ENCODE measurements at regions not wholly inside any gene's neighbourhood (a gene's known extent, or its start where the extent isn't known, plus 50 kb on each side); places are given as distances from the start of the nearest gene placed in this dataset.
"Not testable (repeated sequence)": the region's sequence is repeated elsewhere in the genome, so short reads cannot be mapped to it uniquely, and the experiment has no call there.

DNA sequence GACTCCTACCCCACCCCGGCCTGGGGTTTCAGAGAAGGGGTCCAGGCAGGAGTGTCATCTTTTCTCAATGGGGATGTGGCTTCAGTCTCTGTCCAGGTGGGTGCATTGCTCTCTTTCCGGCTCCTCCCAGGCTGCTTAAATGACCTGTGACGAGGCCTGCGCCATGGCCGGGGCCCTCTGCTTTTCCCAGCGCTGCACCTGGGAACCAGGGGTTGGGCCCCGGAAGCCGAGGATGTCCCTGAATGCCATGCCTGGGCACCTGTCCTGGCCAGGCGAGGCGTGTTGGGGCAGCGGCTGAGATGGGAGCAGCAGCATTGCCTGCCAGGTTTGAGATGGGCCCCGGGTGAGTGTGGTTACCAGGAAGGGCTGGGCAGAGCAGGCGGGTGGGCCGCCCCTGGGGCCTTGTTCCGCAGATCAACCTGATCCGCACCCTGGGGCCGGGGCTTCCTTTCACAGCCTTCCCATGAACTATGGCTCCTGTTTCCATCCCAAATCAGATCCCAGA lies 147.4 kb downstream of the SEC14L1 start:
- no peak for DNase-seq (ENCODE audit: extremely low read depth in 1 of 2, low read depth in 1 of 2)

- DNase-seq (ENCODE audit: extremely low read depth in 1 of 2, low read depth in 1 of 2), result not testable (repeated sequence)
These were observed 150.2 kb downstream of the SEC14L1 start for GRCh38 chr17:77290759-77291558.

GRCh38 chr17:77291591-77292386 lies 151.0 kb downstream of the SEC14L1 start:
- no peak for DNase-seq (ENCODE audit: extremely low read depth in 1 of 2, low read depth in 1 of 2)

- DNase-seq (ENCODE audit: extremely low read depth in 1 of 2, low read depth in 1 of 2), result no peak
These were observed 154.0 kb downstream of the SEC14L1 start for GRCh38 chr17:77294761-77295160.

DNA sequence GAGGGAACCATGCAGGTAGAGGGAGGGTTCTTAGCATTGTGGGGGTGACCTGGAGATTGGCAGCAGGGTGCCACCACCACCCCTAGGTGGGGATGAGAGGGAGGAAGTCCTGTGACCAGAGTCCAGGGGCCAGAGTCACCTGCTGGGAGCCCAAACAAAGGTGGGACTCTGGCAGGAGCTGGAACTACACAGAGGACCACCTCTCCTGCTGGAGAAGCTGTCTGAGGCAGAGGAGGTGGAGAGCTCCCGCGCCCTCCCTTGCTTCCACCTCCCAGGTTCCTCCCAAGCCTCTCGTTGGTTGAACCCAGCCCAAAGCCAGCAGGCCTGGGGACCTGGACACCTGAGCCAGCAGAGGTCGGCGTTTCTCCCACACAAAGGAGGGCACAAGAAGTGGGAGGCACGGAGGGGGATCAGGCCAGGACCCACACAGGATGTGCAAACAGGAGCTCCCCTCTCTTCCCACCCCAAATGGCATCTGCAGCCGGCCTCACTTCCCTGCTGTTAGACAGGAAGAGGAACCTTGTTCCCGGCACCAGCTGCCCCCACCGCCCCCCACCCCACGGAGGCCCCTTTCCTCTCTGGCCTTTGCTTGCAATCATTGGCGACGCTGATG lies 154.6 kb downstream of the SEC14L1 start:
- no peak for DNase-seq (ENCODE audit: extremely low read depth in 1 of 2, low read depth in 1 of 2)

- DNase-seq (ENCODE audit: extremely low read depth in 1 of 2, low read depth in 1 of 2), result no peak
These were observed 156.1 kb downstream of the SEC14L1 start for GRCh38 chr17:77296769-77297409.

DNA sequence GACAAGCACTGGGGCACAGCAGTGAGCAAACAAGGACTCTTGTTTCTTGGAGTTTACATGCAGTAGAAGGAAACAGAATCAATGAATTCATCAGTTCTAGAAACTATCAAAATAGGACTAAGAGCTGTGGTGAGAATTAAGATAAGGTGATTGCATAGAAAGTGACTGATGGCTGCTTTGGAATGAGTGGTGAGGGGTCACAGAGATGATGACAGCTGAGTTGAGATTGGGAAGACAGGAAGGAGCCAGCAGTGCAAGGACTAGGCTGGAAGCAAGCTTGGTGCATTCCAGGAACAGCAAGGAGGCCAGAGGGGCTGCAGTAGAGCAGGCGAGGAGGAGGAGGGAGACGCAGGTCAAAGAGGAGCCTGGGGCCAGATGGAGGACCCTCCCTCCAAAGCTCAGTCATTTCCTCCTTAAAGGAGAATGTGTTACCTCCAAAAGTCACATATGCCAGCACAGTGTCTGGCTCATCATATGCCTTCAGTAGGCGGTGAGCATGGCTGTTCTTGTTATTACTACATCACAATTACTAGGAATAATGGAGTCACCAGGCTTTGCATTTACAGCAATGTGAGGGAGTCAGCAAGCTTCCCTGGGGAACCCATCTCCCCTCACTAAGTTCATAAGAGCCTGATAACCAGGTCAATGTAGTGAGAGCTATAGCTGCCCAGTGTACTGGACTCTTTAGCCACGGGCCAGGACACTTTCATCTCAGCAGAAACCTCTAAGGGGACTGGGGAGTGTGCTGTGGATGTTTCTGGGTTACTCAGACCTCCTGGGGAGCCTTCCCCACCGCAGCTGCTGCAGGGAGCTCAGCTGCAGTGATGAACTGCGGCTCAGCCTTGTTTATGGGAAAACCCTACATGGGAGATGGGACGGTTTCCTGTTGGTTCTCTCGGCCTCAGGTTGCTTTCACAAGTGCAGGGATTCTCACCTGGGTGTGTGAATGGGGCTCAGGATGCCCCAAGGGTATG lies 157.2 kb downstream of the SEC14L1 start:
- no peak for DNase-seq (ENCODE audit: extremely low read depth in 1 of 2, low read depth in 1 of 2)

DNA sequence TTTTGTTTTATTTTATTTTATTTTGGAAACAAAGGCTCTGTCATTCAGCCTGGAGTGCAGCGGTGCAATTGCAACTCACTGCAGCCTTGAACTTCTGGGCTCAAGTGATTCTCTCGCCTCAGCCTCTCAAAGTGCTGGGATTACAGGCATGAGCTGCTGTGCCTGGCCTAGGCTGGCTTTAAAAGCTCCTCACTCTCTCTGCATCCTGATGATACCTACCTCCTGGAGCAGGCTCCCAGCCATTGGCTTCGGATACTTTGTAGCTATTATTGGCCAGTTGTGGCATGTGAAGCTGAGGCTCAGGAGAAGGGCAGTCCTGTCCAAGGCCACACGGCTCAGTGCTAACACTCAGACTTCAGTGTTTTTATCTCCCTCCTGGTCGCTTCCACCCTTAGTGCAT lies 158.0 kb downstream of the SEC14L1 start:
- DNase-seq (ENCODE audit: extremely low read depth in 1 of 2, low read depth in 1 of 2), result no peak

GRCh38 chr17:77299256-77300015 lies 158.7 kb downstream of the SEC14L1 start:
- no peak for DNase-seq (ENCODE audit: extremely low read depth in 1 of 2, low read depth in 1 of 2)

DNA sequence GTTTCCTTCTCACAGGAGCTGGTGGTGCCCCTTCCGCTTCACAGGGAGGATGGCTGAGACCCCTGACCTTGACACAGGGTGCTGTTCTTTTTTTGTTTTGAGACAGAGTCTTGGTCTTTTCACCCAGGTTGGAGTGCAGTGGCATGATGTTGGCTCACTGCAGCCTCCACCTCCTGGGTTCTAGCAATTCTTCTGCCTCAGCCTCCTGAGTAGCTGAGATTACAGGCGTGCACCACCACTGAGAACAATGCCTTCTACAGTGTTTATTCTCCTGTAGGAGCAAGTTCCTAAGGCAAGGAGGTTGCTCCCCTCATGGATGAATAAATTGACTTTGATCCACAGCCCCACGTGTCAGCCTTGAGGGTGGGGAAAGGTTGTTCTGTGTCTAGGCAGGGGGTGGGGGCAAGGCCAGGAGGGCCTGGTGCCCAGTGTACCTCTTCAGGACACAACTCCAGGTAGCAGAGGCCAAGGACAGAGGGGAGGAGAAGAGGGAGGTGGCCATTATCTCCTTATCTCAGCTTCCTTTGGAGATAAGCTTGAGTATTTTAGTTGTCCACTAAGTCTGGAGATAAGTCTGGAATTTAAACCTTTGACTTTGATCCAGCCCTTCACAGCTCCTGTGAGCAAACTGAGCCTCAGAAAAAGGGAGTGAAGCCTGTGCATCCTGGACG lies 159.4 kb downstream of the SEC14L1 start:
- no peak for DNase-seq (ENCODE audit: extremely low read depth in 1 of 2, low read depth in 1 of 2)

DNA sequence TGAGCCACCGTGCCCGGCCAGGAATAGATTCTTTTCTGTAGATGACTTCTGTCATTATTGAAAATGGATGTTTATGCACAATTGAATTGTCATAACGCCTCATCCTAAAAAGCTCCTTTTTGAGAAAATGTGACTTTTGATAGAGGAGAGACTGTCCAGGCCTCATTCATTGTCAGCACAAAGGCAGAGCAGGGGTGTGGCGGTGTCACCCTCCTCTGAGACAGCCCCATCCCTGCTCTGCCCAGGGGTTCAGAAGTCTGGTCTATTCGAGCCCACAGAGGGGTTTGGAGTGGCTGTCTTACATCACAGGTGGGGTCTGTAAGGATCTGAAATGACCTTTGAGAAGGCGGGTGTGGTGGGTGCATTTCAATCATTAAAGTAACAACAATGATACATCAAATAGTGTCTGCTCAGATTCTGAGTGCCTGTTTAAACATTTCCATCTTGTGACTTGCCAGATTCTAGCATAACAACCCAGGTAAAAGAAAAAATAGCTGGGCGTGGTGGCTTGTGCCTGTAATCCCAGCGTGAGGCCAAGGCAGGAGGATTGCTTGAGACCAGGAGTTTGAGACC lies 161.0 kb downstream of the SEC14L1 start:
- no peak for DNase-seq (ENCODE audit: extremely low read depth in 1 of 2, low read depth in 1 of 2)

- no peak for DNase-seq (ENCODE audit: extremely low read depth in 1 of 2, low read depth in 1 of 2)
These were observed 161.9 kb downstream of the SEC14L1 start for GRCh38 chr17:77302682-77303081.

- DNase-seq (ENCODE audit: extremely low read depth in 1 of 2, low read depth in 1 of 2), result no peak
These were observed 162.9 kb downstream of the SEC14L1 start for GRCh38 chr17:77303620-77304019.

DNA sequence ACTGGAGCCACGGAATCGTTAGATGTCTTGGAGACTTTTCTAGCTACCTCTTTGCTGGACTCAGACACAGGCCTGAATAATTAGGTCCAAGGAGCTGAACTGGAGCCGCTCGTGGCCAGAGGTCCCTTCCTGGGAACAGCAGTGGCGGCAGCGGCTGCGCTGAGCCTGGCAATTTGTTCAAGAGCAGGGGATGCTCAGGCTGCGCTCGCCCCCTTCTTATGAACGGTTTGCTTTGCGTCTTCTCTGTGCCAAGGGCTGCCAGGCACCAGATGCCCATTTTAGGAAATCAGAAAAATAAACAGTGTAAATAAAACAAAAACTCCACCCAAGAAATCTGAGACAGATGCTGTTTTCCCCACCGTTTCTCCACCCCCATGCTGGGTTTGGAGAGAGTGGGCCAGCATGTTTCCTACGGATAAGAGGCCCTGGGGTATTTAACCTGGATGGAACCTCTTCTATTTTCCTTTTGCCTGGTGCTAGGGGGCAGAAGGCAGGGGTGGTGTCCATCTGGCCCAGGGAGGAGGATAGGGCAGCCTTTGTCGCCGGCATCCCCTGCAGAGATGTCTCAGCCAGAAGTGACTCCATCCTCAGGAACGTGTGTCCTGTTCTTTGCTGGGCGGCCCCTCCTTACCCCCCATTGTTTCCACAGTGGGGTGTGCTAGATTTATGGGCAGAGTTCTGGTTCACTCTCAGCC lies 163.4 kb downstream of the SEC14L1 start:
- DNase-seq (ENCODE audit: extremely low read depth in 1 of 2, low read depth in 1 of 2), result no peak

DNA sequence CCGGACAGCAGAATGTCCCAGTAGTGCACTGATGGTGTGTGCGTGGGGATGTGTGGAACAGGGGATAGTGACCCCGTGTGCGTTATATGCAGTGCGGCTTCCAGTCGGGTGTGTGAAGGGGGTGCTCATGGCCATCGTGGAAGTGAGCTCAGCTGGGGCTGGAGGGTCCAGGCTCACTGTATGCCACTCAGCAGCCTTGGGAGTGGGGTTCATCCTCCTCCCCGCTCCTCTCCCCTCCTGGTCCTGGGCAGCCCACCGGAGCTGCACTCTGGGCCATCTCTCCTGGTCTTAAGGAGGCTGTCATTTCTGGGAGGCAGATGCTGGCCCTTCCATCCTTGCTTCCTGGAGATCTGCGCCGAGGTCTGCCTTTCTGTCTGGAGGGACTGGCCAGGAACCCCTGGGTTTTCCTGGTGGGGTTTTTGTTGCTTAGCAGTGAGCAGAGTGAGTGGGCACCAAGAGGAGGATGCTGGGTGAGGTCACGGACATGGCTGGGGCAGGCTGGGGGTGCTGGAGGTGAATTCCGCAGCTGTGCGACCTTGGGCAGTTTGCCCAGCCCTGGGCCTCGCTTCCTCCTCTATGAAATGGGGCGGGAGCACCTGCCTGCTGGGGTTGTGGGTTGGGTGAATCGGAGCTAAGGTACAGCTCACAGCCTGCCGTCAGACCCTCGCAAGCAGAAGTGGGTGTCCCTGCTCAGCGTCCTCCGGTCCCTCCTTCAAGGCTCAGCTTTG lies 164.1 kb downstream of the SEC14L1 start:
- no peak for DNase-seq (ENCODE audit: extremely low read depth in 1 of 2, low read depth in 1 of 2)

GRCh38 chr17:77306048-77306789 lies 165.4 kb downstream of the SEC14L1 start:
- no peak for DNase-seq (ENCODE audit: extremely low read depth in 1 of 2, low read depth in 1 of 2)
